ENCODE measurements at regions not wholly inside any gene's neighbourhood (a gene's known extent, or its start where the extent isn't known, plus 50 kb on each side); places are given as distances from the start of the nearest gene placed in this dataset.

- peak overlapping the region; percentile 60 for H3K4me2 ChIP-seq (ENCODE audit: low read length)
- H3K27ac ChIP-seq (ENCODE audit: low read depth, low read length), result peak overlapping the region; percentile 100
- DNase-seq, result peak in 1 of 2 donors; percentile 52
- peak overlapping the region; percentile 98 for H2BK5ac ChIP-seq (ENCODE audit: low read depth, low read length, poor library complexity)
- peak overlapping the region; percentile 99 for H3K18ac ChIP-seq (ENCODE audit: low read length)
- peak overlapping the region; percentile 99 for H3K14ac ChIP-seq (ENCODE audit: low read length)
- WGBS (ENCODE audit: extremely low coverage, insufficient coverage, insufficient read length), result no CpG with 5 or more reads among the region's 46 CpGs
- peak overlapping the region; percentile 100 for H2BK120ac ChIP-seq (ENCODE audit: insufficient read depth, low read length, poor library complexity)
- peak overlapping the region; percentile 100 for H2BK12ac ChIP-seq (ENCODE audit: low read length)
- H2AFZ ChIP-seq (ENCODE audit: insufficient read depth, low read length, poor library complexity), result peak overlapping the region; percentile 84
- H4K91ac ChIP-seq (ENCODE audit: low read depth, low read length), result peak overlapping the region; percentile 100
- H2AK5ac ChIP-seq (ENCODE audit: low read length), result peak overlapping the region; percentile 99
- peaks cover 64 to 72% of the 10 kb centered on the region in 2 experiments for H3K4me1 ChIP-seq (ENCODE audit: control insufficient read depth in 1 of 2, insufficient read depth in 2 of 2, low read length in 2 of 2)
- H3K9ac ChIP-seq (ENCODE audit: low read length), result peak overlapping the region; percentile 64
- H3K9me3 ChIP-seq (ENCODE audit: insufficient read depth, low read depth, low read length), result no peaks in the 10 kb centered on the region
- H3K27me3 ChIP-seq (ENCODE audit: insufficient read depth, low read length), result no peaks in the 10 kb centered on the region
- H3K79me1 ChIP-seq (ENCODE audit: low read length), result peaks cover 81% of the 10 kb centered on the region
- peaks cover 0 to 3% of the 10 kb centered on the region in 2 experiments for H3K36me3 ChIP-seq (ENCODE audit: control insufficient read depth in 1 of 2, insufficient read depth in 2 of 2, low read length in 2 of 2)
- no peak overlapping the region for H3K23ac ChIP-seq (ENCODE audit: low read length)
- H3K4ac ChIP-seq (ENCODE audit: low read depth, low read length), result peak overlapping the region; percentile 99
- H4K8ac ChIP-seq (ENCODE audit: low read depth, low read length), result peak overlapping the region; percentile 99
- peaks cover 43% of the 10 kb centered on the region for H3K79me2 ChIP-seq (ENCODE audit: control insufficient read depth, insufficient read depth, low read length, poor library complexity)
- no peak overlapping the region for H3K4me3 ChIP-seq (ENCODE audit: low read depth, low read length)
- H4K12ac ChIP-seq (ENCODE audit: low read depth, low read length), result peak overlapping the region; percentile 98
Observed at GRCh38 chr9:129487658-129488483, 133.0 kb downstream of the C9orf50 start.

- Histone ChIP-seq H3K9me3 (ENCODE audit: insufficient read depth, low read depth, low read length) (no peaks in the 10 kb centered on the region), H4K12ac (ENCODE audit: low read depth, low read length) (peak overlapping the region; percentile 98), H2AFZ (ENCODE audit: insufficient read depth, low read length, poor library complexity) (peak overlapping the region; percentile 84), H3K4ac (ENCODE audit: low read depth, low read length) (peak overlapping the region; percentile 99), H3K14ac (ENCODE audit: low read length) (peak overlapping the region; percentile 99), H3K79me2 (ENCODE audit: control insufficient read depth, insufficient read depth, low read length, poor library complexity) (peaks cover 45% of the 10 kb centered on the region), H2AK5ac (ENCODE audit: low read length) (peak overlapping the region; percentile 99), H3K27me3 (ENCODE audit: insufficient read depth, low read length) (no peaks in the 10 kb centered on the region), H3K9ac (ENCODE audit: low read length) (peak overlapping the region; percentile 5), H3K4me2 (ENCODE audit: low read length) (no peak overlapping the region), H2BK5ac (ENCODE audit: low read depth, low read length, poor library complexity) (peak overlapping the region; percentile 98), H3K27ac (ENCODE audit: low read depth, low read length) (peak overlapping the region; percentile 100), H4K8ac (ENCODE audit: low read depth, low read length) (peak overlapping the region; percentile 99), H3K36me3 (ENCODE audit: control insufficient read depth in 1 of 2, insufficient read depth in 2 of 2, low read length in 2 of 2) (no peaks in the 10 kb centered on the region), H3K18ac (ENCODE audit: low read length) (peak overlapping the region; percentile 99), H3K4me1 (ENCODE audit: control insufficient read depth in 1 of 2, insufficient read depth in 2 of 2, low read length in 2 of 2) (peaks cover 66 to 72% of the 10 kb centered on the region in 2 experiments), H4K91ac (ENCODE audit: low read depth, low read length) (peak overlapping the region; percentile 100), H3K23ac (ENCODE audit: low read length) (no peak overlapping the region), H2BK120ac (ENCODE audit: insufficient read depth, low read length, poor library complexity) (peak overlapping the region; percentile 100), H3K79me1 (ENCODE audit: low read length) (peaks cover 80% of the 10 kb centered on the region), H3K4me3 (ENCODE audit: low read depth, low read length) (no peak overlapping the region), H2BK12ac (ENCODE audit: low read length) (peak overlapping the region; percentile 100)
- no CpG with 5 or more reads among the region's 13 CpGs for WGBS (ENCODE audit: extremely low coverage, insufficient coverage, insufficient read length)
- no peak for DNase-seq
Observed at GRCh38 chr9:129486756-129487657, 133.9 kb downstream of the C9orf50 start.

GRCh38 chr9:129485145-129485774, 135.6 kb downstream of the C9orf50 start:
- peak overlapping the region; percentile 89 for H3K18ac ChIP-seq (ENCODE audit: low read length)
- no peaks in the 10 kb centered on the region for H3K36me3 ChIP-seq (ENCODE audit: control insufficient read depth in 1 of 2, insufficient read depth in 2 of 2, low read length in 2 of 2)
- no peak overlapping the region for H4K12ac ChIP-seq (ENCODE audit: low read depth, low read length)

More at GRCh38 chr9:129485145-129485774, 135.6 kb downstream of the C9orf50 start:
- peak overlapping the region; percentile 100 for H2BK120ac ChIP-seq (ENCODE audit: insufficient read depth, low read length, poor library complexity)
- H2BK5ac ChIP-seq (ENCODE audit: low read depth, low read length, poor library complexity), result peak overlapping the region; percentile 71
- H3K27me3 ChIP-seq (ENCODE audit: insufficient read depth, low read length), result no peaks in the 10 kb centered on the region
- H4K91ac ChIP-seq (ENCODE audit: low read depth, low read length), result peak overlapping the region; percentile 100
- no peak overlapping the region for H3K4me3 ChIP-seq (ENCODE audit: low read depth, low read length)
- H3K79me2 ChIP-seq (ENCODE audit: control insufficient read depth, insufficient read depth, low read length, poor library complexity), result peaks cover 51% of the 10 kb centered on the region
- no peak overlapping the region for H3K23ac ChIP-seq (ENCODE audit: low read length)
- peak overlapping the region; percentile 78 for H3K14ac ChIP-seq (ENCODE audit: low read length)
- H3K9ac ChIP-seq (ENCODE audit: low read length), result no peak overlapping the region
- H3K4me1 ChIP-seq (ENCODE audit: control insufficient read depth in 1 of 2, insufficient read depth in 2 of 2, low read length in 2 of 2), result peaks cover 68 to 75% of the 10 kb centered on the region in 2 experiments
- peak overlapping the region; percentile 77 for H4K8ac ChIP-seq (ENCODE audit: low read depth, low read length)
- H3K4me2 ChIP-seq (ENCODE audit: low read length), result no peak overlapping the region
- H3K27ac ChIP-seq (ENCODE audit: low read depth, low read length), result peak overlapping the region; percentile 48
- H3K9me3 ChIP-seq (ENCODE audit: insufficient read depth, low read depth, low read length), result no peaks in the 10 kb centered on the region
- peak overlapping the region; percentile 97 for H2BK12ac ChIP-seq (ENCODE audit: low read length)
- no CpG with 5 or more reads among the region's 9 CpGs for WGBS (ENCODE audit: extremely low coverage, insufficient coverage, insufficient read length)
- peak overlapping the region; percentile 66 for H3K4ac ChIP-seq (ENCODE audit: low read depth, low read length)
- peak overlapping the region; percentile 15 for H2AFZ ChIP-seq (ENCODE audit: insufficient read depth, low read length, poor library complexity)
- H2AK5ac ChIP-seq (ENCODE audit: low read length), result peak overlapping the region; percentile 99
- H3K79me1 ChIP-seq (ENCODE audit: low read length), result peaks cover 84% of the 10 kb centered on the region
- DNase-seq, result no peak
